Mesenchymal stem cell (in vitro differentiated cells and primary cell): ENCODE measurements at regions not wholly inside any gene's neighbourhood (a gene's known extent, or its start where the extent isn't known, plus 50 kb on each side); places are given as distances from the start of the nearest gene placed in this dataset.
"Not testable (repeated sequence)": the region's sequence is repeated elsewhere in the genome, so short reads cannot be mapped to it uniquely, and the experiment has no call there.

Experiments used
- DNase-seq: peaks from one replicate; pipeline ENCODE4 v3.0.0-alpha.2; 2013
- H2AFZ ChIP-seq: one replicate; pipeline ENCODE4 v1.6.1; 2013; ENCODE audit warnings: low read depth, mild to moderate bottlenecking, control low read depth, inconsistent platforms, low read length, moderate library complexity
- H2AK5ac ChIP-seq: 2 replicates; pipeline ENCODE4 v1.6.1; 2013; ENCODE audit warnings: low read length, moderate library complexity, mild to moderate bottlenecking, inconsistent platforms; ENCODE audit not compliant: severe bottlenecking
- H2BK120ac ChIP-seq: one replicate; pipeline ENCODE4 v1.6.1; 2013; ENCODE audit warnings: low read depth, mild to moderate bottlenecking, inconsistent platforms, low read length, moderate library complexity
- H2BK12ac ChIP-seq, 2 experiments: one replicate each; pipeline ENCODE4 v1.6.1; 2013; ENCODE audit warnings: inconsistent platforms in 2 of 2, low read length in 2 of 2, mild to moderate bottlenecking in 2 of 2, moderate library complexity in 2 of 2, control low read depth in 1 of 2
- H2BK15ac ChIP-seq: one replicate; pipeline ENCODE4 v1.6.1; 2013; ENCODE audit warnings: mild to moderate bottlenecking, low read depth, inconsistent platforms; ENCODE audit not compliant: poor library complexity, severe bottlenecking
- H2BK5ac ChIP-seq: 2 replicates; pipeline ENCODE4 v1.6.1; 2013; ENCODE audit warnings: low read depth, mild to moderate bottlenecking, low read length, control low read depth, inconsistent platforms; ENCODE audit not compliant: poor library complexity, severe bottlenecking
- H3K14ac ChIP-seq, 2 experiments: one replicate each; pipeline ENCODE4 v1.6.1; 2013; ENCODE audit warnings: inconsistent platforms in 2 of 2, low read length in 2 of 2, control low read depth in 1 of 2, mild to moderate bottlenecking in 1 of 2, moderate library complexity in 1 of 2
- H3K18ac ChIP-seq, 2 experiments: one replicate each; pipeline ENCODE4 v1.6.1; 2013; ENCODE audit warnings: inconsistent platforms in 2 of 2, low read length in 2 of 2, control low read depth in 1 of 2, low read depth in 1 of 2, mild to moderate bottlenecking in 1 of 2
- H3K23ac ChIP-seq, 2 experiments: one replicate each; pipeline ENCODE4 v1.6.1; 2013; ENCODE audit warnings: inconsistent platforms in 2 of 2, low read length in 2 of 2, mild to moderate bottlenecking in 2 of 2, moderate library complexity in 2 of 2, control low read depth in 1 of 2
- H3K27ac ChIP-seq: 2 replicates; pipeline ENCODE4 v1.5.1; 2013; ENCODE audit warnings: mild to moderate bottlenecking, moderate library complexity, low read length, control low read depth, inconsistent platforms; ENCODE audit not compliant: poor library complexity, severe bottlenecking
- H3K27me3 ChIP-seq, 2 experiments: 2 replicates each; pipeline versions ENCODE4 v1.6.1 to v1.7.0; 2013; ENCODE audit warnings: low read length in 2 of 2, mild to moderate bottlenecking in 2 of 2, moderate library complexity in 2 of 2, control low read depth in 1 of 2, inconsistent platforms in 1 of 2; ENCODE audit not compliant: control insufficient read depth in 1 of 2, insufficient read depth in 1 of 2
- H3K36me3 ChIP-seq, 2 experiments: 2 replicates each; pipeline versions ENCODE4 v1.6.1 to v1.7.0; 2013; ENCODE audit warnings: low read length in 2 of 2, control low read depth in 1 of 2, inconsistent platforms in 1 of 2, low read depth in 1 of 2, mild to moderate bottlenecking in 1 of 2; ENCODE audit not compliant: insufficient read depth in 2 of 2, control insufficient read depth in 1 of 2
- H3K4ac ChIP-seq, 2 experiments: one replicate each; pipeline ENCODE4 v1.6.1; 2013; ENCODE audit warnings: inconsistent platforms in 2 of 2, low read length in 2 of 2, mild to moderate bottlenecking in 2 of 2, moderate library complexity in 2 of 2, control low read depth in 1 of 2, low read depth in 1 of 2
- H3K4me1 ChIP-seq: 2 replicates; pipeline ENCODE4 v1.6.1; 2013; ENCODE audit warnings: low read depth, low read length, control low read depth; ENCODE audit not compliant: control insufficient read depth, insufficient read depth
- H3K4me2 ChIP-seq: 2 replicates; pipeline ENCODE4 v1.6.1; 2013; ENCODE audit warnings: low read length, mild to moderate bottlenecking, inconsistent platforms; ENCODE audit not compliant: poor library complexity, severe bottlenecking
- H3K4me3 ChIP-seq, 2 experiments: 2 replicates each; pipeline versions ENCODE4 v1.5.1 to v1.7.0; 2013; ENCODE audit warnings: low read length in 2 of 2, mild to moderate bottlenecking in 2 of 2, control low read depth in 1 of 2, low read depth in 1 of 2; ENCODE audit not compliant: insufficient read depth in 1 of 2
- H3K79me1 ChIP-seq: replicated peaks from 2 replicates; pipeline ENCODE4 v1.6.1; 2013; ENCODE audit warnings: mild to moderate bottlenecking, control low read depth, low read length, inconsistent platforms; ENCODE audit not compliant: poor library complexity, severe bottlenecking
- H3K9ac ChIP-seq: 2 replicates; pipeline ENCODE4 v1.7.0; 2013; ENCODE audit warnings: mild to moderate bottlenecking, low read length, moderate library complexity
- H3K9me3 ChIP-seq: 2 replicates; pipeline ENCODE4 v1.7.0; 2013; ENCODE audit warnings: mild to moderate bottlenecking, low read length; ENCODE audit not compliant: control insufficient read depth
- H4K8ac ChIP-seq: one replicate; pipeline ENCODE4 v1.6.1; 2013; ENCODE audit warnings: inconsistent platforms, mild to moderate bottlenecking, low read length, moderate library complexity
- H4K91ac ChIP-seq: one replicate; pipeline ENCODE4 v1.6.1; 2013; ENCODE audit warnings: mild to moderate bottlenecking, low read length, inconsistent platforms
- WGBS: methylation state at CpG from one replicate; pipeline ENCODE4 v1.1.7; 2013; ENCODE audit warnings: mixed read lengths; 5-methylcytosine and 5-hydroxymethylcytosine counted together

- H3K9ac ChIP-seq = no peak overlapping the region
- H2BK5ac ChIP-seq = no peak overlapping the region
- no peak overlapping the region for H2BK15ac ChIP-seq
- H3K9me3 ChIP-seq = no peaks in the 10 kb centered on the region
- no peaks in the 10 kb centered on the region for H3K27me3 ChIP-seq
- 19% methylated on average over 2 of the region's 4 CpGs for WGBS
- no peak overlapping the region for H2BK12ac ChIP-seq
- H4K8ac ChIP-seq = no peak overlapping the region
- H4K91ac ChIP-seq = no peak overlapping the region
- H2AFZ ChIP-seq = no peak overlapping the region
- H3K4ac ChIP-seq = no peak overlapping the region
- no peak overlapping the region for H3K27ac ChIP-seq
- no peak overlapping the region for H3K4me3 ChIP-seq
- no peak overlapping the region for H3K14ac ChIP-seq
- no peak overlapping the region for H2BK120ac ChIP-seq
- no peak overlapping the region for H3K4me2 ChIP-seq
- no peaks in the 10 kb centered on the region for H3K79me1 ChIP-seq
- H3K23ac ChIP-seq = no peak overlapping the region
- H3K4me1 ChIP-seq = no peaks in the 10 kb centered on the region
- no peak overlapping the region for H3K18ac ChIP-seq
- no peak overlapping the region for H2AK5ac ChIP-seq
- H3K36me3 ChIP-seq = no peaks in the 10 kb centered on the region
- DNase-seq = peak; percentile 73
Measured at GRCh38 chr4:124980276-124980752, 267.8 kb upstream of the ANKRD50 start.

- DNase-seq, H2BK5ac ChIP-seq, H3K23ac ChIP-seq, H3K4me2 ChIP-seq, H3K27ac ChIP-seq, H3K36me3 ChIP-seq, H3K4ac ChIP-seq, H3K18ac ChIP-seq, H2AK5ac ChIP-seq, H4K8ac ChIP-seq, H3K4me3 ChIP-seq, H3K14ac ChIP-seq, H3K4me1 ChIP-seq, H2BK120ac ChIP-seq, H2AFZ ChIP-seq, H3K9ac ChIP-seq, H2BK12ac ChIP-seq, H3K79me1 ChIP-seq, H3K27me3 ChIP-seq, H3K9me3 ChIP-seq, H4K91ac ChIP-seq, H2BK15ac ChIP-seq: not testable (repeated sequence)
- WGBS = 83% methylated on average over 1 of the region's 1 CpG
Measured at GRCh38 chr4:124978536-124978935, 266.0 kb upstream of the ANKRD50 start.

GRCh38 chr4:124977045-124977444 is 264.5 kb upstream of the ANKRD50 start:
- Histone ChIP-seq H2BK15ac (no peak overlapping the region), H2AFZ (no peak overlapping the region), H3K36me3 (no peaks in the 10 kb centered on the region), H3K9ac (no peak overlapping the region), H3K4me3 (no peak overlapping the region), H3K4me1 (no peaks in the 10 kb centered on the region), H4K91ac (no peak overlapping the region), H3K4me2 (no peak overlapping the region), H3K27me3 (no peaks in the 10 kb centered on the region), H3K79me1 (no peaks in the 10 kb centered on the region), H2AK5ac (no peak overlapping the region), H3K18ac (no peak overlapping the region), H2BK12ac (no peak overlapping the region), H3K4ac (no peak overlapping the region), H3K9me3 (no peaks in the 10 kb centered on the region), H2BK5ac (no peak overlapping the region), H3K23ac (no peak overlapping the region), H3K27ac (no peak overlapping the region), H2BK120ac (no peak overlapping the region), H3K14ac (no peak overlapping the region), H4K8ac (no peak overlapping the region)
- DNase-seq = no peak

- H3K27me3 ChIP-seq = no peaks in the 10 kb centered on the region
- no peak overlapping the region for H2BK120ac ChIP-seq
- H2BK15ac ChIP-seq = no peak overlapping the region
- no peaks in the 10 kb centered on the region for H3K4me1 ChIP-seq
- H3K27ac ChIP-seq = no peak overlapping the region
- H3K23ac ChIP-seq = no peak overlapping the region
- no peak overlapping the region for H2AFZ ChIP-seq
- no peak overlapping the region for H4K8ac ChIP-seq
- H2BK5ac ChIP-seq = no peak overlapping the region
- H3K18ac ChIP-seq = no peak overlapping the region
- H2AK5ac ChIP-seq = no peak overlapping the region
- no peak overlapping the region for H3K14ac ChIP-seq
- no peaks in the 10 kb centered on the region for H3K36me3 ChIP-seq
- H3K79me1 ChIP-seq = no peaks in the 10 kb centered on the region
- no peak overlapping the region for H4K91ac ChIP-seq
- H3K9ac ChIP-seq = no peak overlapping the region
- no peak overlapping the region for H2BK12ac ChIP-seq
- no peak overlapping the region for H3K4me2 ChIP-seq
- no peak overlapping the region for H3K4ac ChIP-seq
- no peak for DNase-seq
- WGBS = no CpG with 5 or more reads among the region's 1 CpG
- no peaks in the 10 kb centered on the region for H3K9me3 ChIP-seq
- no peak overlapping the region for H3K4me3 ChIP-seq
Measured at GRCh38 chr4:124974152-124974551, 261.6 kb upstream of the ANKRD50 start.
